HG02973 (cell line): ENCODE measurements at regions not wholly inside any gene's neighbourhood (a gene's known extent, or its start where the extent isn't known, plus 50 kb on each side); places are given as distances from the start of the nearest gene placed in this dataset.

Experiments used
- ATAC-seq: cut with Tn5 transposase; IDR thresholded peaks from one replicate; pipeline ENCODE4 v1.9.1; 2021; ENCODE audit warnings: moderate library complexity; ENCODE audit not compliant: unreplicated experiment

DNA sequence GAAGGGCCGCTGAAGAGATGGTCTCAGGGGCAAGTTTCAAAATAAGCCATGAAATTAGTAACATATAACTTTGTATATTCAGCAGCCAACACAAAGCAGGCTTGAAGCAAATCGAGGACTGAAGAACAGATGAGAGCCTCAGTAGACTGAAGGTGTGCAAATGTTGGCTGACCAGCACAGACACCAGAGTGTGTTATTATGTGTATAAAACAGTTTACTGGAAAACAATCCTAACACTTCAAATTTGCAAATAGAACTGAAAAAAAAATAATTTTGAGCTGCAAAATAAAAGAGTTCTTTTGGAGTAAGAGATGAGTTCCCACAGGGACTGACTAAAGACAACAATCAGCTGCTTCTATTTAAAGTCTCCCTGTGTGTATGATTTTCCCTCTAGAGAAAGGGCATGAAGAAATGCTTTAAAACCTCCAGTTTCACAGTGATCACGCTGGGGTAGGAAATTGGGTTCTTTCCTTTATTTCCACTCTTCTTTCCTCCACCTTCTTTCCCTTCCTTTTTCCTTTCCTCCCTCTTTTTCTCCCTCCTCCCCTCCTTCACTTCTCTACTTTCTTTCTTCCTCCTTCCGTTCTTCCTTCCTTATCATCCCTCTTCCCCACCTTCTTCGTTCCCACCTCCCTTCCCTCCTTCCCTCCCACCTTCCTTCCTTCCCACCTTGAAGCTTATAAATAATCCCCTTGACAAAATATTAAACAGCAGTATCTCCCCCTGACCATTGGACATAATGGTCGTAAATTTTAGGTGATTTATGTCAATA is 383.9 kb upstream of the DCN start:
- no peak for ATAC-seq

DNA sequence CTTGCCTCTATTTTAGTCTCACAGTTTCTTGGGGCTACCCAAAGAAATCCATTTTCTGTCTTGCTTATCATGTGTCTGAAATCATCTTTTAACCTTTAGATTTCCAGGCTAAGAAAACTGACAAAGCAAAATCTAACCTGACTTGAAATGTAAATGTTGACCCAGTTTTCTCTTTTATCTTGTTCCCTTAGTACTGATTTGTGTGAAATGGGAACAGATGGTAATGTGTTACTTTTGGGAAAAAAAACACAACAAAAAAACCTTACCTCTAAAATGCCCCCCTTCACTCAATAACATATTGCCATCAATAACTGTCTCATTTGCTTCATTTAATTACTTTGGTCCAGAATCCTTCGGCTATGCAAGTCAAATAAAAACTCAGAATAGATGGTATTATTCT is 383.2 kb upstream of the DCN start:
- ATAC-seq = no peak

DNA sequence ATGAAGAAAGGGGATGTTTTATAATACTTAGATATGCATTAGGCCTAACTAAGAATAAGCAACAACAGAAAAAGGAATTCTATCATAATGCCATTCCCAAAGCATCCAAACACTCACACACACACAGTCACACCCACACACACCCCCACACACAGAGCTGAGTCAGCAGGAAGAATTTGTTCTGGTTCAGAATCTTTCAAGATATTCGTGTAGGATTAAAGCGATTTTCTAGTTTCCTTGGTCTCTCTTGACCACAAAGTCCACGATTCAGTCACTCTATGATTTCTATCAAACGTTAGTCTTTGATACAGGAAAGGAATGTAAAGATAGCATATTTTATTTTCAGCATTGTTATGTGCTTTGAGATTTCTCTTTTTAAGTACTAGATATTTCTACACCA is 382.6 kb upstream of the DCN start:
- ATAC-seq = no peak

- ATAC-seq = no peak
Measured at GRCh38 chr12:91563011-91563765, 380.6 kb upstream of the DCN start.

DNA sequence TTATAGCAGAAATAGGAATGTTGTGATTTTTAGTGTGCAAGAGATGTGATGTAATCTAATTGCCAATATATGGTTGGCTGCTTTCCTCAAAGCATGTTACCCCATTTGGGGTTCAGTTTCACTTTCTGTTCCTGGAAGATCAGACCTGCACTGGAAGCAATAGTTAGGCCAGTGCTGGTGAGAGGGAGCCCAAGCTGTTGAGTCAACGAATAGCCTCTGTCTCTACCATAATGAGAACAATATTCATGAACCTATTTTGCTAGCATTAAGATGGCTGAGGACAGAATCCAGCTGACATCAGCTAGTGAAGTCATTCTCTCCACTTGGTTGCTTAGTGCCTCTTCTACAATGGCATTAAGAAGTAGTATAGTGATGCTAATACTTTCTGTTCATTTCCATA is 379.9 kb upstream of the DCN start:
- ATAC-seq = no peak

DNA sequence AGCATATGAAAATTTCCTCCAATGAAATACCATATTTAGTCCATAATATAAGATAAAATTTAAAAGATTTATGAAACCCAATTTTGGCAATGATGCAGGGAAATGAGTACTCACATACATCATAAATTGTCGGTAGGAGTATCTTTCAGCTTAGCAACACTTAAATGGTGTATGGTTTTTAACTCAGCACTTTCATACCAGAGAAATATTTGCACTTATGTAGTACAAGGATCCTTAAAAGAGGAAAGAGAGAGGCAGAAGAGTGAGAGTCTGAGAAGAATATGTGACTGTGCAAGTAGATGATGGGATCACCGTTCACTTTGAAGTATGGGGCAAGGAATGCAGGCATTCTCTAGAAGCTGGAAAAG is 379.3 kb upstream of the DCN start:
- ATAC-seq = no peak

DNA sequence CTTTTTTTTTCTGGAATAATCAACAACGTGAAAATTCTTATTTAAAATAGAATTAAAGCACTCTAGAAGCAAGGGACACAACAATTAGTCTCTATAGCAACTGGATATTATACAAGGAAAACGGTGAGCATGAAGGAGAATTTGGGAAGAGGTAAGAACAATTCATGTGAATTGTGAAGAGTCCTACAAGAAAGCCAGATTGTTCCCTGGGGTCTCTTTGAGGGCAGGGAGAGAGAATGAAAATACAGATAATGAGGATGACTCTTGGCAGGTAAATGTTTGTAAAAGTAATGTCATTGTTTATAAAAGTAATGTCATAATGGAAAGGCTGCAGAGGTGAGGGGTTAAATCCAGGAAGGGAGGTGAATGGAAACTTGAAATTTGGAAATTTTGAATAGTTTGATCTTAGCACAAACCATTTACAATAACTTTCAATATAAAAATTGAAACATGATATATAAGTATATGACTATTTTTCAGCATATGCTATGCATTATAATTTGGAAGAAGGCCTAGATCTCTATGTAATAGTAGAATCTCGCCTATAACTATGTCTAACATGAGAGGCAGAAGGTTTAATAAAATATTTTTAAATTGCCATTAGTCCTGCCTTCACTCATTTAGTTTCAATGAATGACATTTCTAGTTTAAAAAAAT is 378.8 kb upstream of the DCN start:
- ATAC-seq = no peak

- ATAC-seq = no peak
Measured at GRCh38 chr12:91556909-91557308, 374.3 kb upstream of the DCN start.

DNA sequence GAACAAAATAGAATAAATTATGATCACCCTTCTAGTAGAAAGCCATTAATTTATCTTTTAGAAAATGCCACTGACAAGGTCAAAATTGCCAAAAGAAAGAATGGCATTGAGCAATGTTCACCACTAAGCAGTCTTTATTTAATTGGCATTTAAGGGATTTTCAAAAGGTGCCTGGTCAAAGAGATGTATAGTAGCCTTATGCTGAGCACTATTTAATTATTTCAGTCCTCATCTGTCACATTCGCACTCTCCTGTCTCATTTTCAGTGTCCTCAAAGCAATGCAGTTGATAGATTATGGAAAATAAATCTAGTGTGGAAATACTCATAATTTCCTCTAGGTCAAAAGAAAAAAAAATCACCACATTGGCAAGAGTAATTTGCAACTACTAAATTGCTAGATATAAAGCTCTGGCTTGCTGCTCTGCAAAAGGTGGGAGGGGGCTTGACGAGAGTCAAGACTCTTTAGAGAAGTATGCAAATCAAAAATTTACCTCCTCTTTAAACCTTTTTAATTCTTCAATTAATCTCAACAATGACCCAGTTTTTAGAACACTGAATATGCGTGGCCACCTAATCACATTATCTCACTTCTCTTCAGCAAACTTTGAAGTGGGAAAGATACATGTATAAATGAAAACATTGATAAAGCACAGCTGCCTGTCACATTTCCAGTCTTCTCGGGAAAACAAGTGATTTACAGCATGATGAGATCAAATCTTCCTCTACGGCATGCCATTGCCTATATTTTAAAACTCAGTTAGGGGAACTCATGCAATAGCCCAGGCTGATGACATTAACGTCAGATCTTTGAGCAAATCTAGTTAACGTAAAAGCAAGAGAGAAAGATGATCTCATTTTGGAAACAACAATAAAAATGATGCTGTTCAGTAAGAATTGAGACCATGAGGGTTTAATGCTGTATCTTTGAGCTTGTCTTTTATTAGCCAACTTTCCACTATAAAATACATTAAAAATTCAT is 373.1 kb upstream of the DCN start:
- ATAC-seq = no peak

DNA sequence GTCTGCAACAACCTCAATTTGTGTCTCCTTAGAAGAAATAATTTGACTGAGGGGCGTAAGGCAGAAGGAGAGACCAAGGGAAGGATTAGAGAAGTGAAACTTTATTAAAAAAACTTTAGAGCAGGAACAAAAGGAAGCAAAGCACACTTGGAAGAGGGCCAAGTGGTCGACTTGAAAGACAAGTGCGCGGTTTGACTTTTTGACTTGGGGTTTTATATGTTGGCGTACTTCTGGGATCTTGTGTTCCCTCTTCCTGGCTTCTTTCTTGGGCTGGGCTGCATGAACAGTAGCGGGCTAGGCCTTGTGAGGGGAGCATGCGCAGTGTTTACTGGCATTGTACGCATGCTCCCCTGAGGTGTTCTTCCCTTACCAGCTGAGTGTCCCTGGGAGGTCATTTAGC is 369.3 kb upstream of the DCN start:
- no peak for ATAC-seq

DNA sequence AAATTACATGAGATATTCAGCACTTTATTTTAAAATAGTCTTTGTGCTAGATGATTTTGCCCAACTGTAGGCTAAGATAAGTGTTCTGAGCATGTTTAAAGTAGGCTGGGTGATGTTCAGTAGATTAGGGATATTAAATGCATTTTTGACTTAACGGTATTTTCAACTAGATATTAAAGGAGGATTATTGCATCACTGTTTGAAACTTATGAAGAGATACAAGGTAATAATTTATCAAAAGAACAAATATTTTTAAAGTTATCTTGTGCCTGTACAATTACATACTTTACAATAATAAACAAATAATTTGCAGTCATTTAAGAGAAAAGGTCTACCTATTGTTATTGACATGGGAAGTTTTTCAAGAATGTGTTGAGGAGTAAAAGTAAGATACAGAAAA is 368.6 kb upstream of the DCN start:
- ATAC-seq = no peak

GRCh38 chr12:91542666-91543065 is 360.0 kb upstream of the DCN start:
- ATAC-seq = no peak

- ATAC-seq = no peak
Measured at GRCh38 chr12:91542067-91542466, 359.4 kb upstream of the DCN start.

DNA sequence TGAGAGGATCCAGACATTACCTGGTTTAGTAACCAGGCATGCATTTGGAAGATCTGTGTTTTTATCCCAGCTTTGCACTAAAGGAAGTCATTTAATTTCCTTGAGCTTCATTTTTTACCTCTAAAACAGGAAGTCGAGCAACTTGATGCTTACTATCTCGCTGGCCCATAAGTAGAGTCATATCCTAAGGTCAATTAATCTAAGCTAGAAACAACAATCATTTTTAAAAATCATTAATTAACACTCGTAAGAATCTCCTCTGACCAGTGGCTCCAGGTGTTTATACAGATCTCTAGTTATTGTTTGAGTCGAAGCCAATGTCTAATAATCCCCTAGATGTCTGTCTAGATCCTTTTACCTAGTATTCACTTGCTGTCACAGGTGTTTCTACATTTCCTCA is 355.8 kb upstream of the DCN start:
- no peak for ATAC-seq

- no peak for ATAC-seq
Measured at GRCh38 chr12:91533366-91533765, 350.7 kb upstream of the DCN start.

GRCh38 chr12:91529829-91530228 is 347.2 kb upstream of the DCN start:
- no peak for ATAC-seq

DNA sequence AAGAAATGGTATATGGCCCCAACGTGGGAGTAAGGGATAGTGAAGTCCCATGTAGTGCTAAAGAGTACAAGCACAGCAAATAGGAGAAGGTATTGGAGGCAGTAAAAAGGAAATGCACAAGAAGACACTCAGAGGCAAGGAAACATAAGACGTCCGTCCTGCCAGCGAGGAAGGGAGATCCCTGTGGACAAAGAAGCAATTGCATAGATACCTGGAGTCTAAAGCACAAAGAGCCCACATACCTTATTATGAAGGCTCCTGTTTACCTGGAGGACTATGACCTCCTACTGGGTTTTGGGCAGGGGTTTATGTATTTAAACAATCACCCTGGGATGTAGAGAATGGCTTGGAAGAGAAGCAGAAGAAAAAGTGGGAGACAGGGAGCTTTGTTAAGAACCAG is 341.2 kb upstream of the DCN start:
- ATAC-seq = no peak

- ATAC-seq = no peak
Measured at GRCh38 chr12:91516695-91517047, 334.1 kb upstream of the DCN start.

- ATAC-seq = no peak
Measured at GRCh38 chr12:91515944-91516694, 333.5 kb upstream of the DCN start.

DNA sequence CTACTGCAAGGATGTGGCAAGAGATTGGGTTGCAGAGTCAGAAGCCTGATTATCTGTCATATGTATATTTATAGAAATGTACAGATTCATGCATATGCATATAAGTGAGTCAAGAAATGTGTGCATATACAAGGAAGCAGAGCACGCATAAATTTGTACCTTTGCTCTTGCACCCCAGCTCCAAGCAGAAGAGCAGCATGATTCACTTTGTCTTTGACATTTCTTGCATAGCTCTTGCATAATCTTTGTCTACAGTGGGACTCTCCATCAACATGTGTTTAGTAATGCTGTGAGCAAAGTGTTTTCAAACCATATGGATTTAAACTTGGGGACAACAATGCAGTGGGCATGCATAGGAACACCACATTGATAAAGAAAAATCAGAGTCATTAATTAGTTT is 330.7 kb upstream of the DCN start:
- no peak for ATAC-seq
